Suprapubic skin (tissue), 4 donors: ENCODE measurements at regions not wholly inside any gene's neighbourhood (a gene's known extent, or its start where the extent isn't known, plus 50 kb on each side); places are given as distances from the start of the nearest gene placed in this dataset.

Source experiments
- EP300 ChIP-seq: sonication (generic); formaldehyde crosslinking; IDR thresholded peaks from one replicate; pipeline ENCODE4 v1.6.1; 2017; ENCODE audit warnings: antibody characterized with exemption
- POLR2AphosphoS5 ChIP-seq, 3 donors: sonication (generic); formaldehyde crosslinking; IDR thresholded peaks; one replicate each; pipeline ENCODE4 v1.6.1; 2017; ENCODE audit warnings: antibody characterized with exemption in 3 of 3
- TF ChIP-seq, protein P1 (sequence below), 2 donors: fragments of 200-600 bp in 1 of 2; fragments of 450-650 bp in 1 of 2; sonication (generic) in 1 of 2; IDR thresholded peaks; one replicate each; pipeline ENCODE4 v1.5.1; 2016 to 2019; ENCODE audit warnings: antibody characterized with exemption in 2 of 2, mild to moderate bottlenecking in 1 of 2, moderate library complexity in 1 of 2

DNA sequence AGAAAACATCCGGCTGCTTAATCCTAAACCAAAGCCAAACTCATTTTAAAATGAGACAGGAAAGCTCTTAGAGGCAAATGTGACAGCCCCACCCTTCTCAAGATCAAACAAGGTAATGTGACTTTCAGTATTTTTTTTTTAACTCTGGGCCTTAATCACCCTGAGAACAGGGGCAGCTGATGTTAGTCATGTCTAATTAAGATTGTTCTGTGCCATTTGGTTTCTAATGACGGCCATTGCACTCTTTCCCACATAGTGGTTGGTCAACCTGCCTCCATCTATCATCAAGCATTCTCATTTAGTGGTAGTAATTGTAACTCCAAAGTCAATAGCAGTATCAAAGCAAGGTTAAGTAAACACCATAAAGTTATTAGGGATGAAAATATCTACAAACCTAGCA is 191.6 kb upstream of the EXOC2 start:
- TF ChIP-seq POLR2AphosphoS5 (IDR thresholded peaks at IDR 0.05): no peak
- TF ChIP-seq, protein P1, sequence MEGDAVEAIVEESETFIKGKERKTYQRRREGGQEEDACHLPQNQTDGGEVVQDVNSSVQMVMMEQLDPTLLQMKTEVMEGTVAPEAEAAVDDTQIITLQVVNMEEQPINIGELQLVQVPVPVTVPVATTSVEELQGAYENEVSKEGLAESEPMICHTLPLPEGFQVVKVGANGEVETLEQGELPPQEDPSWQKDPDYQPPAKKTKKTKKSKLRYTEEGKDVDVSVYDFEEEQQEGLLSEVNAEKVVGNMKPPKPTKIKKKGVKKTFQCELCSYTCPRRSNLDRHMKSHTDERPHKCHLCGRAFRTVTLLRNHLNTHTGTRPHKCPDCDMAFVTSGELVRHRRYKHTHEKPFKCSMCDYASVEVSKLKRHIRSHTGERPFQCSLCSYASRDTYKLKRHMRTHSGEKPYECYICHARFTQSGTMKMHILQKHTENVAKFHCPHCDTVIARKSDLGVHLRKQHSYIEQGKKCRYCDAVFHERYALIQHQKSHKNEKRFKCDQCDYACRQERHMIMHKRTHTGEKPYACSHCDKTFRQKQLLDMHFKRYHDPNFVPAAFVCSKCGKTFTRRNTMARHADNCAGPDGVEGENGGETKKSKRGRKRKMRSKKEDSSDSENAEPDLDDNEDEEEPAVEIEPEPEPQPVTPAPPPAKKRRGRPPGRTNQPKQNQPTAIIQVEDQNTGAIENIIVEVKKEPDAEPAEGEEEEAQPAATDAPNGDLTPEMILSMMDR (IDR thresholded peaks at IDR 0.05): no peak
- TF ChIP-seq EP300: no peak
